SK-N-SH (cell line): ENCODE measurements at regions not wholly inside any gene's neighbourhood (a gene's known extent, or its start where the extent isn't known, plus 50 kb on each side); places are given as distances from the start of the nearest gene placed in this dataset.

ENCODE experiments used
- CTCF ChIA-PET: fragments of 300-600, 350-600 bp; formaldehyde crosslinking; extraction: SDS; loops from one replicate; lab custom pipeline; 2021; lab: Yijun Ruan, JAX
- POLR2A ChIA-PET: fragments of 350-600 bp; sonication (Branson Sonifier 250); formaldehyde crosslinking; extraction: SDS; loops from one replicate; lab custom pipeline; 2020; ENCODE audit warnings: antibody characterized with exemption, inconsistent platforms; lab: Yijun Ruan, JAX
- DNase-seq: peaks from one replicate; pipeline ENCODE4 v3.0.0; 2012
- H2AFZ ChIP-seq: fragments of 200-600 bp; sonication (generic); 2 replicates; pipeline ENCODE4 v1.8.1; 2016; ENCODE audit warnings: antibody characterized with exemption, mild to moderate bottlenecking, low read depth
- H3F3A ChIP-seq: fragments of 200-600 bp; sonication (generic); replicated peaks from 2 replicates; pipeline ENCODE3; 2016; ENCODE audit warnings: antibody characterized with exemption, mild to moderate bottlenecking; ENCODE audit not compliant: insufficient read depth
- H3K27ac ChIP-seq, 2 experiments: fragments of 200-500 bp in 1 of 2; fragments of 200-600 bp in 1 of 2; sonication (Bioruptor generic) in 1 of 2; sonication (generic), shearing (Covaris generic) in 1 of 2; 2 replicates each; pipeline versions ENCODE4 v1.5.1 to v1.6.1; 2014 to 2016; ENCODE audit warnings: low read depth in 2 of 2, inconsistent platforms in 1 of 2, low read length in 1 of 2, mild to moderate bottlenecking in 1 of 2, mixed read lengths in 1 of 2
- H3K27me3 ChIP-seq: fragments of 200-600 bp; sonication (generic), shearing (Covaris generic); 2 replicates; pipeline ENCODE4 v1.6.1; 2016; ENCODE audit warnings: mixed run types; ENCODE audit not compliant: insufficient read depth
- H3K36me3 ChIP-seq, 2 experiments: fragments of 200-500 bp in 1 of 2; fragments of 200-600 bp in 1 of 2; sonication (Bioruptor generic) in 1 of 2; sonication (generic) in 1 of 2; replicated peaks in 1 of 2; 2 replicates each; pipeline versions ENCODE3 to v1.5.1; 2014 to 2016; ENCODE audit warnings: low read length in 1 of 2, mild to moderate bottlenecking in 1 of 2; ENCODE audit not compliant: insufficient read depth in 2 of 2, control insufficient read depth in 1 of 2
- H3K4me1 ChIP-seq, 2 experiments: fragments of 200-500 bp in 1 of 2; fragments of 200-600 bp in 1 of 2; sonication (Bioruptor generic) in 1 of 2; sonication (generic), shearing (Covaris generic) in 1 of 2; 2 replicates each; pipeline versions ENCODE4 v1.5.1 to v1.6.1; 2014 to 2016; ENCODE audit warnings: low read depth in 1 of 2, low read length in 1 of 2, mixed run types in 1 of 2; ENCODE audit not compliant: insufficient read depth in 2 of 2, control insufficient read depth in 1 of 2
- H3K4me2 ChIP-seq: fragments of 200-600 bp; sonication (generic), shearing (Covaris generic); 2 replicates; pipeline ENCODE4 v1.6.1; 2017; ENCODE audit warnings: mixed run types
- H3K4me3 ChIP-seq, 2 experiments: fragments of 200-500 bp in 1 of 2; fragments of 200-600 bp in 1 of 2; sonication (Bioruptor generic) in 1 of 2; sonication (generic), shearing (Covaris generic) in 1 of 2; 2 replicates each; pipeline versions ENCODE4 v1.5.1 to v1.8.1; 2014 to 2016; ENCODE audit warnings: low read depth in 2 of 2, inconsistent platforms in 1 of 2, low read length in 1 of 2, mild to moderate bottlenecking in 1 of 2, mixed read lengths in 1 of 2, moderate library complexity in 1 of 2
- H3K79me2 ChIP-seq: fragments of 200-600 bp; sonication (generic); 2 replicates; pipeline ENCODE4 v1.8.1; 2017; ENCODE audit warnings: mild to moderate bottlenecking; ENCODE audit not compliant: insufficient read depth
- H3K9ac ChIP-seq: fragments of 200-600 bp; sonication (generic); 2 replicates; pipeline ENCODE4 v1.6.1; 2017; ENCODE audit warnings: mixed run types
- H3K9me2 ChIP-seq: fragments of 200-600 bp; sonication (generic); 2 replicates; pipeline ENCODE4 v1.6.1; 2017; ENCODE audit warnings: mixed run types
- H3K9me3 ChIP-seq: fragments of 200-600 bp; sonication (generic); 2 replicates; pipeline ENCODE4 v1.6.1; 2017; ENCODE audit warnings: mixed run types, mild to moderate bottlenecking, moderate library complexity
- H4K20me1 ChIP-seq: fragments of 200-600 bp; sonication (generic); 2 replicates; pipeline ENCODE4 v1.6.1; 2017; ENCODE audit warnings: mild to moderate bottlenecking, mixed run types; ENCODE audit not compliant: insufficient read depth
- ELF1 ChIP-seq: IDR thresholded peaks from 2 replicates; pipeline ENCODE4 v1.4.0; 2012
- EZH2phosphoT487 ChIP-seq: fragments of 200-600 bp; sonication (generic); IDR thresholded peaks from 2 replicates; pipeline ENCODE4 v1.6.1; 2017; ENCODE audit warnings: low read depth, mixed run types, mild to moderate bottlenecking, antibody characterized with exemption, moderate library complexity, borderline replicate concordance
- FOSL2 ChIP-seq: IDR thresholded peaks from 2 replicates; pipeline ENCODE4 v1.4.0; 2012; ENCODE audit warnings: low read depth, mild to moderate bottlenecking, moderate library complexity, borderline replicate concordance
- FOXJ3 ChIP-seq: sonication (generic); formaldehyde crosslinking; IDR thresholded peaks from 2 replicates; pipeline ENCODE4 v1.5.1; 2020; ENCODE audit warnings: mild to moderate bottlenecking, missing genetic modification reagents
- FOXM1 ChIP-seq: IDR thresholded peaks from 2 replicates; pipeline ENCODE4 v1.4.0; 2012; ENCODE audit warnings: low read depth, mild to moderate bottlenecking
- GABPA ChIP-seq: IDR thresholded peaks from 2 replicates; pipeline ENCODE4 v1.4.0; 2012; ENCODE audit warnings: low read depth, mild to moderate bottlenecking
- GATA2 ChIP-seq: sonication (generic); formaldehyde crosslinking; IDR thresholded peaks from 2 replicates; pipeline ENCODE4 v1.5.0; 2020; ENCODE audit warnings: mild to moderate bottlenecking, missing genetic modification reagents
- NRF1 ChIP-seq: IDR thresholded peaks from 2 replicates; pipeline ENCODE4 v1.6.1; 2012; ENCODE audit warnings: low read depth, mild to moderate bottlenecking, low read length
- POLR2AphosphoS5 ChIP-seq: IDR thresholded peaks from 2 replicates; pipeline ENCODE4 v1.6.1; 2012; ENCODE audit warnings: low read depth, low read length
- RAD21 ChIP-seq: IDR thresholded peaks from 2 replicates; pipeline ENCODE4 v1.6.1; 2012; ENCODE audit warnings: mild to moderate bottlenecking, low read length
- RCOR1 ChIP-seq: fragments of 150-350 bp; IDR thresholded peaks from 2 replicates; pipeline ENCODE4 v1.6.1; 2017; ENCODE audit warnings: antibody characterized with exemption, low read length
- RXRA ChIP-seq: IDR thresholded peaks from 2 replicates; pipeline ENCODE4 v1.4.0; 2012; ENCODE audit warnings: low read depth, mild to moderate bottlenecking, borderline replicate concordance
- TAF1 ChIP-seq: IDR thresholded peaks from 2 replicates; pipeline ENCODE4 v1.6.1; 2012; ENCODE audit warnings: low read depth, mild to moderate bottlenecking, low read length, moderate library complexity, borderline replicate concordance
- TCF12 ChIP-seq: IDR thresholded peaks from 2 replicates; pipeline ENCODE4 v1.4.0; 2012
- TEAD4 ChIP-seq: IDR thresholded peaks from 2 replicates; pipeline ENCODE4 v1.4.0; 2012; ENCODE audit warnings: mild to moderate bottlenecking, borderline replicate concordance; ENCODE audit not compliant: insufficient read depth
- YY1 ChIP-seq: IDR thresholded peaks from 2 replicates; pipeline ENCODE4 v1.4.0; 2012; ENCODE audit warnings: low read depth, mild to moderate bottlenecking
- WGBS: methylation state at CpG from one replicate; pipeline ENCODE4 v1.1.6; 2017; ENCODE audit warnings: low lambda C conversion rate; 5-methylcytosine and 5-hydroxymethylcytosine counted together
- TF ChIP-seq, protein P1 (sequence below): IDR thresholded peaks from 2 replicates; pipeline ENCODE4 v1.4.0; 2012; ENCODE audit warnings: low read depth, borderline replicate concordance
- TF ChIP-seq, protein P2 (sequence below): IDR thresholded peaks from 2 replicates; pipeline ENCODE4; 2012
- TF ChIP-seq, protein P3 (sequence below): fragments of 200-600 bp; sonication (generic); IDR thresholded peaks from 2 replicates; pipeline ENCODE4 v1.6.1; 2017; ENCODE audit warnings: antibody characterized with exemption, mild to moderate bottlenecking, moderate library complexity
- TF ChIP-seq, protein P4 (sequence below): IDR thresholded peaks from 2 replicates; pipeline ENCODE4 v1.4.0; 2012; ENCODE audit warnings: low read depth

DNA sequence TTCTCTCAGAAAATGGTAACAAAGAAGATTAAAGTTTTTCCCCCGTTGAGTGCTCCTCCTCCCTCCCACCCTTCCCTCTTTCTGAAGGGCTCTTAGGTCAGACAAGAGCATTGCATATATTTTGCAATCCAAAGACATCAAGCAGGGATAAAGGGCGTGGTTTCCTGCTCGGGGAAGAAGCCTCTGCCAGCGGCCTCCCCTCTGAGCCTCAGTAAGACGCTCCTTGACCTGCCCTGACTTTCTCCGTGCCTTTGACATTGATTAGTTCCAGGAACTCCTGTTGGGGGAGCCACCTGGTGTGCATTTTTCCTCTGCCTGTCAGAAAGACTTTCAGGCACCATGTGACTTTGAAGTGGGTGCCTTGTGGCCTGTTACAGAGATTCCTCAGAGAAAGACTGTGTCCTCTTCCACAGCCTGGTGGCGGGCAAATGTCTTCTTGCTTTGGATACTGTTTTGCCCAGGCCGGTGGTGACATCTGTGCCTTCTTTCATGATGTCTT lies 87.2 kb upstream of the TBL1XR1 start:
- Histone ChIP-seq H3K27ac (no peak overlapping the region), H3K4me1 (peaks cover 0 to 4% of the 10 kb centered on the region in 2 experiments; a peak in 1 of 4 replicates), H3K79me2 (no peaks in the 10 kb centered on the region), H4K20me1 (no peaks in the 10 kb centered on the region), H3K27me3 (no peaks in the 10 kb centered on the region), H3K9ac (no peak overlapping the region), H3K9me3 (no peaks in the 10 kb centered on the region), H3K36me3 (no peaks in the 10 kb centered on the region), H3F3A (no peaks in the 10 kb centered on the region), H2AFZ (peak overlapping the region; percentile 53; the same call in 1 of the 2 replicates), H3K4me3 (no peak overlapping the region), H3K9me2 (no peaks in the 10 kb centered on the region), H3K4me2 (no peak overlapping the region)
- DNase-seq: no peak
- ChIA-PET POLR2A (no interaction called here), CTCF (no interaction called here)
- TF ChIP-seq, protein P1, sequence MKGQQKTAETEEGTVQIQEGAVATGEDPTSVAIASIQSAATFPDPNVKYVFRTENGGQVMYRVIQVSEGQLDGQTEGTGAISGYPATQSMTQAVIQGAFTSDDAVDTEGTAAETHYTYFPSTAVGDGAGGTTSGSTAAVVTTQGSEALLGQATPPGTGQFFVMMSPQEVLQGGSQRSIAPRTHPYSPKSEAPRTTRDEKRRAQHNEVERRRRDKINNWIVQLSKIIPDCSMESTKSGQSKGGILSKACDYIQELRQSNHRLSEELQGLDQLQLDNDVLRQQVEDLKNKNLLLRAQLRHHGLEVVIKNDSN: no peak
- TF ChIP-seq POLR2AphosphoS5: no peak
- TF ChIP-seq, protein P2, sequence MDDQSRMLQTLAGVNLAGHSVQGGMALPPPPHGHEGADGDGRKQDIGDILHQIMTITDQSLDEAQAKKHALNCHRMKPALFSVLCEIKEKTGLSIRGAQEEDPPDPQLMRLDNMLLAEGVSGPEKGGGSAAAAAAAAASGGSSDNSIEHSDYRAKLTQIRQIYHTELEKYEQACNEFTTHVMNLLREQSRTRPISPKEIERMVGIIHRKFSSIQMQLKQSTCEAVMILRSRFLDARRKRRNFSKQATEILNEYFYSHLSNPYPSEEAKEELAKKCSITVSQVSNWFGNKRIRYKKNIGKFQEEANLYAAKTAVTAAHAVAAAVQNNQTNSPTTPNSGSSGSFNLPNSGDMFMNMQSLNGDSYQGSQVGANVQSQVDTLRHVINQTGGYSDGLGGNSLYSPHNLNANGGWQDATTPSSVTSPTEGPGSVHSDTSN: peak; percentile 15; the same call in 1 of the 2 replicates
- TF ChIP-seq TCF12: peak; percentile 55
- TF ChIP-seq ELF1: no peak
- no peak for TF ChIP-seq GABPA
- 55% methylated on average over 8 of the region's 8 CpGs for WGBS

DNA sequence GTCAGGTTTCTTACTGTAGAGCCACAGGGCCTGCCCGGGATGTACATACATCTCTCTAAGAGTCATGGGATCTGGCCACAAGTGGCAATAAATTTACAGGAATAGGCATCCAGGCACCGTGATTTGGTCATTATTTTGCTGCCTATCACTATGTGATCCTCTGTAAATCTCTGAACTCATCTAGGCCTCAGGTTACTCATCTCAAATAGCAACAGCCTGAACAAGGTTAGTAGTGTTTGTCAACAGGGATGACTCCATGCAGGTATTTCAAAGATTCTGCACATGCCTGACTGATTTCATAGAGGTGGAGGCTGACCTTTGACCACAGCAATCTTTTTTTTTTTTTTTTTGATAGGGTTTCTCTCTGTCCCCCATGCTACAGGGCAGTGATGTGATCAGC lies 88.8 kb upstream of the TBL1XR1 start:
- POLR2A ChIA-PET: no interaction called here
- CTCF ChIA-PET: no interaction called here
- Histone ChIP-seq H3K36me3 (no peaks in the 10 kb centered on the region), H3K4me3 (no peak overlapping the region), H3F3A (no peaks in the 10 kb centered on the region), H3K79me2 (no peaks in the 10 kb centered on the region), H3K4me1 (peaks cover 0 to 4% of the 10 kb centered on the region in 2 experiments; a peak in 1 of 4 replicates), H4K20me1 (no peaks in the 10 kb centered on the region), H3K9me3 (no peaks in the 10 kb centered on the region), H3K9ac (no peak overlapping the region), H3K27me3 (no peaks in the 10 kb centered on the region), H3K4me2 (no peak overlapping the region), H3K9me2 (no peaks in the 10 kb centered on the region), H2AFZ (no peak overlapping the region), H3K27ac (no peak overlapping the region)
- TF ChIP-seq, protein P1: no peak
- TF ChIP-seq RCOR1: no peak
- TF ChIP-seq NRF1: no peak
- no peak for TF ChIP-seq TAF1
- no peak for TF ChIP-seq EZH2phosphoT487
- TF ChIP-seq, protein P3, sequence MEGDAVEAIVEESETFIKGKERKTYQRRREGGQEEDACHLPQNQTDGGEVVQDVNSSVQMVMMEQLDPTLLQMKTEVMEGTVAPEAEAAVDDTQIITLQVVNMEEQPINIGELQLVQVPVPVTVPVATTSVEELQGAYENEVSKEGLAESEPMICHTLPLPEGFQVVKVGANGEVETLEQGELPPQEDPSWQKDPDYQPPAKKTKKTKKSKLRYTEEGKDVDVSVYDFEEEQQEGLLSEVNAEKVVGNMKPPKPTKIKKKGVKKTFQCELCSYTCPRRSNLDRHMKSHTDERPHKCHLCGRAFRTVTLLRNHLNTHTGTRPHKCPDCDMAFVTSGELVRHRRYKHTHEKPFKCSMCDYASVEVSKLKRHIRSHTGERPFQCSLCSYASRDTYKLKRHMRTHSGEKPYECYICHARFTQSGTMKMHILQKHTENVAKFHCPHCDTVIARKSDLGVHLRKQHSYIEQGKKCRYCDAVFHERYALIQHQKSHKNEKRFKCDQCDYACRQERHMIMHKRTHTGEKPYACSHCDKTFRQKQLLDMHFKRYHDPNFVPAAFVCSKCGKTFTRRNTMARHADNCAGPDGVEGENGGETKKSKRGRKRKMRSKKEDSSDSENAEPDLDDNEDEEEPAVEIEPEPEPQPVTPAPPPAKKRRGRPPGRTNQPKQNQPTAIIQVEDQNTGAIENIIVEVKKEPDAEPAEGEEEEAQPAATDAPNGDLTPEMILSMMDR: no peak
- no peak for TF ChIP-seq GATA2 (CRISPR knock-in tag)
- no peak for TF ChIP-seq FOXM1
- no peak for TF ChIP-seq RAD21
- TF ChIP-seq, protein P4, sequence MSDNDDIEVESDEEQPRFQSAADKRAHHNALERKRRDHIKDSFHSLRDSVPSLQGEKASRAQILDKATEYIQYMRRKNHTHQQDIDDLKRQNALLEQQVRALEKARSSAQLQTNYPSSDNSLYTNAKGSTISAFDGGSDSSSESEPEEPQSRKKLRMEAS: no peak
- no peak for TF ChIP-seq TEAD4
- TF ChIP-seq ELF1: no peak
- TF ChIP-seq RXRA: no peak
- TF ChIP-seq TCF12: no peak
- no peak for TF ChIP-seq YY1
- TF ChIP-seq FOSL2: no peak
- no peak for TF ChIP-seq FOXJ3 (CRISPR knock-in tag)
- WGBS: 90% methylated on average over 2 of the region's 2 CpGs
- no peak for DNase-seq
